ENCODE measurements at regions not wholly inside any gene's neighbourhood (a gene's known extent, or its start where the extent isn't known, plus 50 kb on each side); places are given as distances from the start of the nearest gene placed in this dataset.

GRCh38 chrX:42707742-42708141, 70.2 kb downstream of the PPP1R2C start:
- Histone ChIP-seq H3K36me3 (ENCODE audit: control insufficient read depth in 2 of 3, insufficient read depth in 3 of 3, low read length in 3 of 3) (no peaks in the 10 kb centered on the region), H3K9me3 (ENCODE audit: control insufficient read depth in 2 of 3, low read length in 3 of 3) (no peaks in the 10 kb centered on the region), H3K27ac (ENCODE audit: low read depth, low read length) (no peak overlapping the region), H3K4me1 (ENCODE audit: control insufficient read depth in 2 of 2, insufficient read depth in 2 of 2, low read length in 2 of 2) (no peaks in the 10 kb centered on the region), H3K27me3 (ENCODE audit: control insufficient read depth in 2 of 2, insufficient read depth in 2 of 2, low read length in 2 of 2) (no peaks in the 10 kb centered on the region), H3K4me3 (ENCODE audit: low read length) (no peak overlapping the region)
- ChIA-PET POLR2A (no interaction called here), CTCF (no interaction called here)
- Mint-ChIP-seq H3K9me3 (peaks cover 0 to 8% (median 0%) of the 10 kb centered on the region in 11 donors), H3K36me3 (peaks cover 0 to 5% (median 0%) of the 10 kb centered on the region in 5 donors), H3K27me3 (no peaks in the 10 kb centered on the region), H3K4me1 (peaks cover 5 to 13% (median 9%) of the 10 kb centered on the region in 7 donors), H3K27ac (no peak overlapping the region), H3K4me3 (no peak overlapping the region)
- intact Hi-C loops (cut with micrococcal nuclease) = no loop called here
- DNase-seq (no peak), ATAC-seq (no peak)

- Histone ChIP-seq H3K27ac (ENCODE audit: low read depth, low read length) (no peak overlapping the region), H3K36me3 (ENCODE audit: control insufficient read depth in 2 of 3, insufficient read depth in 3 of 3, low read length in 3 of 3) (no peaks in the 10 kb centered on the region), H3K4me3 (ENCODE audit: low read length) (no peak overlapping the region), H3K27me3 (ENCODE audit: control insufficient read depth in 2 of 2, insufficient read depth in 2 of 2, low read length in 2 of 2) (no peaks in the 10 kb centered on the region), H3K4me1 (ENCODE audit: control insufficient read depth in 2 of 2, insufficient read depth in 2 of 2, low read length in 2 of 2) (no peaks in the 10 kb centered on the region), H3K9me3 (ENCODE audit: control insufficient read depth in 2 of 3, low read length in 3 of 3) (no peaks in the 10 kb centered on the region)
- peak overlapping the region in 1 of 10 donors; percentile 9 for H3K4me3 Mint-ChIP-seq
- peaks cover 0 to 8% (median 0%) of the 10 kb centered on the region in 11 donors for H3K9me3 Mint-ChIP-seq
- POLR2A ChIA-PET = interaction anchor here (0.7 to 0.8 kb wide), 2 partner anchors 116 to 239 kb away, joined by 3 to 4 read pairs; no protein-coding TSS in a partner anchor
- H3K27me3 Mint-ChIP-seq = no peaks in the 10 kb centered on the region
- ATAC-seq (no peak), DNase-seq (peak in 2 of 9 donors; percentile 2 to 5)
- H3K27ac Mint-ChIP-seq = peak overlapping the region in 3 of 9 donors; percentile 33 to 72 (median 65)
- intact Hi-C loops (cut with micrococcal nuclease) = no loop called here
- peaks cover 0 to 7% (median 0%) of the 10 kb centered on the region in 5 donors for H3K36me3 Mint-ChIP-seq
- CTCF ChIA-PET = no interaction called here
- peaks cover 4 to 12% (median 8%) of the 10 kb centered on the region in 7 donors for H3K4me1 Mint-ChIP-seq
These were observed 73.5 kb downstream of the PPP1R2C start for GRCh38 chrX:42704454-42704853.

GRCh38 chrX:42697544-42697943, 80.4 kb downstream of the PPP1R2C start:
- H3K4me1 ChIP-seq (ENCODE audit: control insufficient read depth in 2 of 2, insufficient read depth in 2 of 2, low read length in 2 of 2) = no peaks in the 10 kb centered on the region
- no peak overlapping the region for H3K27ac ChIP-seq (ENCODE audit: low read depth, low read length)
- H3K4me3 Mint-ChIP-seq = no peak overlapping the region
- intact Hi-C loops (cut with micrococcal nuclease) = no loop called here
- no peaks in the 10 kb centered on the region for H3K27me3 ChIP-seq (ENCODE audit: control insufficient read depth in 2 of 2, insufficient read depth in 2 of 2, low read length in 2 of 2)
- DNase-seq = no peak
- no peaks in the 10 kb centered on the region for H3K36me3 ChIP-seq (ENCODE audit: control insufficient read depth in 2 of 3, insufficient read depth in 3 of 3, low read length in 3 of 3)
- ChIA-PET POLR2A (no interaction called here), CTCF (interaction anchor here (0.5 kb wide), 1 partner anchor 537 kb away, joined by 3 read pairs; no protein-coding TSS in a partner anchor)
- no peaks in the 10 kb centered on the region for H3K27me3 Mint-ChIP-seq
- no peaks in the 10 kb centered on the region for H3K9me3 ChIP-seq (ENCODE audit: control insufficient read depth in 2 of 3, low read length in 3 of 3)
- no peak for ATAC-seq
- H3K9me3 Mint-ChIP-seq = peaks cover 0 to 7% (median 0%) of the 10 kb centered on the region in 11 donors
- H3K4me1 Mint-ChIP-seq = peaks cover 0 to 13% (median 0%) of the 10 kb centered on the region in 7 donors
- H3K36me3 Mint-ChIP-seq = peaks cover 0 to 7% (median 0%) of the 10 kb centered on the region in 5 donors
- H3K27ac Mint-ChIP-seq = no peak overlapping the region
- H3K4me3 ChIP-seq (ENCODE audit: low read length) = no peak overlapping the region

GRCh38 chrX:42696536-42697124, 81.3 kb downstream of the PPP1R2C start:
- no peak overlapping the region for H3K4me3 ChIP-seq (ENCODE audit: low read length)
- CTCF ChIA-PET = interaction anchor here (0.8 kb wide), 1 partner anchor 682 kb away, joined by 3 read pairs; no protein-coding TSS in a partner anchor
- H3K27ac ChIP-seq (ENCODE audit: low read depth, low read length) = no peak overlapping the region
- DNase-seq = no peak
- H3K4me3 Mint-ChIP-seq = no peak overlapping the region
- no peaks in the 10 kb centered on the region for H3K36me3 ChIP-seq (ENCODE audit: control insufficient read depth in 2 of 3, insufficient read depth in 3 of 3, low read length in 3 of 3)
- H3K9me3 ChIP-seq (ENCODE audit: control insufficient read depth in 2 of 3, low read length in 3 of 3) = no peaks in the 10 kb centered on the region
- H3K9me3 Mint-ChIP-seq = peaks cover 0 to 2% (median 0%) of the 10 kb centered on the region in 11 donors
- H3K27ac Mint-ChIP-seq = no peak overlapping the region
- H3K4me1 Mint-ChIP-seq = peaks cover 0 to 13% (median 0%) of the 10 kb centered on the region in 7 donors
- no peaks in the 10 kb centered on the region for H3K27me3 ChIP-seq (ENCODE audit: control insufficient read depth in 2 of 2, insufficient read depth in 2 of 2, low read length in 2 of 2)
- peaks cover 0 to 1% (median 0%) of the 10 kb centered on the region in 5 donors for H3K36me3 Mint-ChIP-seq
- no peak for ATAC-seq
- intact Hi-C loops (cut with micrococcal nuclease) = no loop called here
- no peaks in the 10 kb centered on the region for H3K27me3 Mint-ChIP-seq
- POLR2A ChIA-PET = interaction anchor here (0.6 kb wide), 1 partner anchor 132 kb away, joined by 3 read pairs; no protein-coding TSS in a partner anchor
- no peaks in the 10 kb centered on the region for H3K4me1 ChIP-seq (ENCODE audit: control insufficient read depth in 2 of 2, insufficient read depth in 2 of 2, low read length in 2 of 2)

DNA sequence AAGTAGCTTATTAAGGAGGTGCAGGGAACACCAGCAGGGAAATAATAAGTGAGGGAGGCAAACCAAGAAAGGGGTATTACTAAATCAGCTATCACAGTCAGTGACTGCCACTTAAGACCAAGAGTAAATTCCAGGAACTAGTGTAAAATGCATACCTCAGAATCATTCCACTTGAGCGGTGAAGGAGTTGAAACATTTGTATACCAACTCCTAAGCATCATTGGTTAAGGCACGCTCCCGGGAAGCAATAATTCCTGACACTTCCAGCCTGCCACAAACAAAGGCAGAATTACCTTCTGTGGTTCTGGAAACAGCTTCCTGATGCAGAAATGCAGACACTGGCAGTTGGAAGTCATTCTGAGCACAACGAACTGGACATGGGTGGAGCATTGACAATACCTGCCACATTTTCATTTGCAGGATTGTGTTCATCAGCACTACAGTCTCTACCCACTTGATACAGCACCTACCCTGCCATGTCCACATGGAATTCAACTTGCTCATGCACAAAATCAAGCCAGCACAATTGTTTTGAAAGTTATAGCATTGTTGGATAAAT, 82.1 kb downstream of the PPP1R2C start:
- DNase-seq (no peak), ATAC-seq (no peak)
- intact Hi-C loops (cut with micrococcal nuclease) = no loop called here
- Histone ChIP-seq H3K4me3 (ENCODE audit: low read length) (no peak overlapping the region), H3K36me3 (ENCODE audit: control insufficient read depth in 2 of 3, insufficient read depth in 3 of 3, low read length in 3 of 3) (no peaks in the 10 kb centered on the region), H3K27me3 (ENCODE audit: control insufficient read depth in 2 of 2, insufficient read depth in 2 of 2, low read length in 2 of 2) (no peaks in the 10 kb centered on the region), H3K27ac (ENCODE audit: low read depth, low read length) (no peak overlapping the region), H3K4me1 (ENCODE audit: control insufficient read depth in 2 of 2, insufficient read depth in 2 of 2, low read length in 2 of 2) (no peaks in the 10 kb centered on the region), H3K9me3 (ENCODE audit: control insufficient read depth in 2 of 3, low read length in 3 of 3) (no peaks in the 10 kb centered on the region)
- no peaks in the 10 kb centered on the region for H3K36me3 Mint-ChIP-seq
- no peak overlapping the region for H3K4me3 Mint-ChIP-seq
- ChIA-PET POLR2A (interaction anchor here (0.6 to 0.7 kb wide), 2 partner anchors 7 to 131 kb away, joined by 3 to 4 read pairs; no protein-coding TSS in a partner anchor), CTCF (no interaction called here)
- no peak overlapping the region for H3K27ac Mint-ChIP-seq
- no peaks in the 10 kb centered on the region for H3K27me3 Mint-ChIP-seq
- peaks cover 0 to 13% (median 0%) of the 10 kb centered on the region in 7 donors for H3K4me1 Mint-ChIP-seq
- H3K9me3 Mint-ChIP-seq = peaks cover 0 to 2% (median 0%) of the 10 kb centered on the region in 11 donors

- DNase-seq (no peak), ATAC-seq (no peak)
- no peak overlapping the region for H3K4me3 Mint-ChIP-seq
- H3K4me1 Mint-ChIP-seq = peaks cover 0 to 13% (median 0%) of the 10 kb centered on the region in 7 donors
- no peak overlapping the region for H3K4me3 ChIP-seq (ENCODE audit: low read length)
- no peaks in the 10 kb centered on the region for H3K4me1 ChIP-seq (ENCODE audit: control insufficient read depth in 2 of 2, insufficient read depth in 2 of 2, low read length in 2 of 2)
- no peak overlapping the region for H3K27ac ChIP-seq (ENCODE audit: low read depth, low read length)
- H3K36me3 ChIP-seq (ENCODE audit: control insufficient read depth in 2 of 3, insufficient read depth in 3 of 3, low read length in 3 of 3) = no peaks in the 10 kb centered on the region
- intact Hi-C loops (cut with micrococcal nuclease) = no loop called here
- no peaks in the 10 kb centered on the region for H3K9me3 ChIP-seq (ENCODE audit: control insufficient read depth in 2 of 3, low read length in 3 of 3)
- H3K36me3 Mint-ChIP-seq = no peaks in the 10 kb centered on the region
- peaks cover 0 to 2% (median 0%) of the 10 kb centered on the region in 11 donors for H3K9me3 Mint-ChIP-seq
- ChIA-PET POLR2A (no interaction called here), CTCF (no interaction called here)
- H3K27me3 ChIP-seq (ENCODE audit: control insufficient read depth in 2 of 2, insufficient read depth in 2 of 2, low read length in 2 of 2) = no peaks in the 10 kb centered on the region
- H3K27me3 Mint-ChIP-seq = no peaks in the 10 kb centered on the region
- peak overlapping the region in 2 of 9 donors; percentile 9 to 32 for H3K27ac Mint-ChIP-seq
These were observed 83.6 kb downstream of the PPP1R2C start for GRCh38 chrX:42694260-42694815.

Measured in naive thymus-derived CD4-positive, alpha-beta T cell (primary cell).